ENCODE measurements at regions not wholly inside any gene's neighbourhood (a gene's known extent, or its start where the extent isn't known, plus 50 kb on each side); places are given as distances from the start of the nearest gene placed in this dataset.

- TF ChIP-seq CTCF (conservative IDR thresholded peaks at IDR 0.05; ENCODE audit: low read depth, low read length) = no peak
- no peak for TF ChIP-seq EZH2 (IDR thresholded peaks at IDR 0.05; ENCODE audit: borderline replicate concordance, low read depth, low read length, poor library complexity, severe bottlenecking)
These were observed 529.7 kb downstream of the DSC3 start for GRCh38 chr18:30512872-30513271.

All from A673 (cell line).